Brain microvascular endothelial cell (primary cell): ENCODE measurements at regions not wholly inside any gene's neighbourhood (a gene's known extent, or its start where the extent isn't known, plus 50 kb on each side); places are given as distances from the start of the nearest gene placed in this dataset.

Experiments used
- DNase-seq: peaks from one replicate; pipeline ENCODE4 v3.0.0-alpha.2; 2020
- H3K27ac ChIP-seq: fragments of 250-450 bp; sonication (Bioruptor Pico); 2 replicates; pipeline ENCODE4 v1.5.1; 2020; ENCODE audit warnings: mild to moderate bottlenecking, moderate library complexity
- H3K27me3 ChIP-seq: fragments of 250-450 bp; sonication (Bioruptor Pico); replicated peaks from 2 replicates; pipeline ENCODE4 v1.5.1; 2020; ENCODE audit warnings: mild to moderate bottlenecking
- H3K36me3 ChIP-seq: fragments of 250-450 bp; sonication (Bioruptor Pico); replicated peaks from 2 replicates; pipeline ENCODE4 v1.5.1; 2020; ENCODE audit warnings: mild to moderate bottlenecking
- H3K4me3 ChIP-seq: 2 replicates; pipeline ENCODE4 v1.5.1; 2011; ENCODE audit warnings: low read depth, mild to moderate bottlenecking, control low read depth, low read length, moderate library complexity
- CTCF ChIP-seq: IDR thresholded peaks from 2 replicates; pipeline ENCODE4 v1.5.1; 2011; ENCODE audit warnings: low read depth, mild to moderate bottlenecking, moderate library complexity, low read length, control low read depth, inconsistent platforms; ENCODE audit errors: missing control alignments
- in situ Hi-C: cut with HindIII; loops from 2 replicates; pipeline ENCODE4 v1.10.0; 2017; ENCODE audit warnings: low sequenced_read_pairs, low pct_ligation_motif_present

- in situ Hi-C loops, result no loop called here
- Histone ChIP-seq H3K36me3 (no peaks in the 10 kb centered on the region), H3K27ac (no peak overlapping the region), H3K27me3 (no peaks in the 10 kb centered on the region), H3K4me3 (no peak overlapping the region)
- no peak for TF ChIP-seq CTCF
- DNase-seq, result no peak
These were observed 382.8 kb downstream of the BCL11B start for GRCh38 chr14:98888927-98889835.

GRCh38 chr14:98889836-98890185, 382.2 kb downstream of the BCL11B start:
- H3K4me3 ChIP-seq, result no peak overlapping the region
- in situ Hi-C loops, result no loop called here
- H3K27me3 ChIP-seq, result no peaks in the 10 kb centered on the region
- no peaks in the 10 kb centered on the region for H3K36me3 ChIP-seq
- DNase-seq, result no peak
- no peak for TF ChIP-seq CTCF
- H3K27ac ChIP-seq, result no peak overlapping the region

DNA sequence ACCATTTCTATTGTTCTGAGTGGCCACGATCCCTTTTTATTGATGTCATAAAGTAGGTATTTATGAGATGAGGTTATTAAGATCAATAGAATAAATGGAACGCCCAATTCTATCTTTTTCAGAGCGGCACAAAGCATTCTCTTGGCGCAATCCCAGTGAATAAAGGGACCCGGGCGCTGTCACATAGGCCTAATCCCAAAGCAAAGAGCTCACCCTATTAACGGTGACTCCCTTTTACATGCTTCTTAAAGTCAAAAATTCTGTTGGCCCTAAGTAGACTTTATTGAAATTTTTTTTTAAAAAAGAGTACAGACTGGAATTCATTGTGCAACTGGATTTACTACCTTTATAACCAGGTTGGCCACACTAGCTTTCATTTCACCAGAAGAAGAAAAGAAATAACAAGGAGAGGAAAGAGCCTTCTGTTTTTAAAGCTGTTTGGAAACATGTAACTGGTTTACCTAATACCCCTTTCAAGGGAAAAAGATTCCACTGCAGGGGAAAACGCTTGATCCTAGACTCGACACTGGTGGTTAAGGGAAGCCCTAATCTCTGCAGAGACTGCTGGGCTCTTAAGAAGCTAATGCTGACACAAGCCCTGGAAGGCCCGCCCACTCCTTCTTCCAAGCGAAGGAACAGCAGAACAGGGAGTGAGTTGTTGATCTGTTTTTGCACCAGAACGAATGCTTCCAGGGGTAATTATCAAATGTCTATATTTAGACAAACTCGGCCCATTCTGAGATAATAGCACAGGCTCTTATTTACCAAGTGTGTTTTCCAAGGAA, 381.2 kb downstream of the BCL11B start:
- no peak for TF ChIP-seq CTCF

GRCh38 chr14:98893675-98894074, 378.3 kb downstream of the BCL11B start:
- DNase-seq, result no peak
- Histone ChIP-seq H3K27me3 (no peaks in the 10 kb centered on the region), H3K36me3 (no peaks in the 10 kb centered on the region), H3K4me3 (no peak overlapping the region), H3K27ac (no peak overlapping the region)
- no peak for TF ChIP-seq CTCF
- in situ Hi-C loops, result no loop called here

More for the DNA sequence above, 381.2 kb downstream of the BCL11B start:
- Histone ChIP-seq H3K27me3 (no peaks in the 10 kb centered on the region), H3K27ac (no peak overlapping the region), H3K36me3 (no peaks in the 10 kb centered on the region), H3K4me3 (no peak overlapping the region)
- in situ Hi-C loops, result no loop called here
- no peak for DNase-seq

DNA sequence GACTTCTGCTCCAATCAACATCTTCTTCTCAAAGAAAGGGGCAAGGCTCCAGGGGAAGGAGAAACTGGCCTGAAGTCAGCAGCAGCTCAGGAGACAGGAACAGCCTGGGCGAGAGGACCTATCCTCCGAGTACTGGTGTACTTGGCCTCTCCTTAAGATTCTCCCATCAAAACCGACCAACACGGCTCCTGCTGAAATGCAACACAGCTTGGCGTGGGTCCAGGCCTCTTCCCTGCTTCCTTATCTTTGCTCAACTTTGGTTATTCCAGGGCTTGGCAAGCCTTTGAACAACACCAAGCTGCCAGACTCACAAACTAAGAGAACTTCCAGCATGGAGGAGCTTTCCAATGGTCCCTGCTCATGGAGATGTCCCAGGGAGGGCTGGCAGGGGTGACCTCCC, 377.4 kb downstream of the BCL11B start:
- no peak overlapping the region for H3K27ac ChIP-seq
- H3K4me3 ChIP-seq, result no peak overlapping the region
- TF ChIP-seq CTCF, result no peak
- no peaks in the 10 kb centered on the region for H3K27me3 ChIP-seq
- no peaks in the 10 kb centered on the region for H3K36me3 ChIP-seq
- in situ Hi-C loops, result no loop called here
- DNase-seq, result no peak
